Activated T-helper 17 cell treated with anti-CD3 and anti-CD28 coated beads, Interleukin-2, amount 50 U/mL, for 72 hours (primary cell): ENCODE measurements at regions not wholly inside any gene's neighbourhood (a gene's known extent, or its start where the extent isn't known, plus 50 kb on each side); places are given as distances from the start of the nearest gene placed in this dataset.
"Not testable (repeated sequence)": the region's sequence is repeated elsewhere in the genome, so short reads cannot be mapped to it uniquely, and the experiment has no call there.

Experiments used
- ATAC-seq: fragments of 150-1000 bp; cut with Tn5 transposase; replicated peaks from 2 replicates; pipeline ENCODE4 v1.10.0; 2021; ENCODE audit warnings: mild to moderate bottlenecking, moderate library complexity
- H3K27ac Mint-ChIP-seq: one replicate; pipeline ENCODE4 v1.8.0; 2022; ENCODE audit warnings: mixed read lengths
- H3K27me3 Mint-ChIP-seq: one replicate; pipeline ENCODE4 v1.8.0; 2022; ENCODE audit warnings: mixed read lengths
- H3K36me3 Mint-ChIP-seq: one replicate; pipeline ENCODE4 v1.8.0; 2022; ENCODE audit warnings: low read depth, mild to moderate bottlenecking, mixed read lengths
- H3K4me1 Mint-ChIP-seq: one replicate; pipeline ENCODE4 v1.8.0; 2022; ENCODE audit warnings: mixed read lengths
- H3K4me3 Mint-ChIP-seq: one replicate; pipeline ENCODE4 v1.8.0; 2022; ENCODE audit warnings: mild to moderate bottlenecking, mixed read lengths
- H3K9me3 Mint-ChIP-seq: one replicate; pipeline ENCODE4 v1.8.0; 2022; ENCODE audit warnings: mixed read lengths

GRCh38 chr1:110260194-110260593 is 50.1 kb downstream of the KCNC4 start:
- H3K4me1 Mint-ChIP-seq: no peaks in the 10 kb centered on the region
- no peak overlapping the region for H3K27ac Mint-ChIP-seq
- peaks cover 4% of the 10 kb centered on the region for H3K27me3 Mint-ChIP-seq
- H3K4me3 Mint-ChIP-seq: no peak overlapping the region
- no peaks in the 10 kb centered on the region for H3K9me3 Mint-ChIP-seq
- ATAC-seq: no peak
- no peaks in the 10 kb centered on the region for H3K36me3 Mint-ChIP-seq

GRCh38 chr1:110262296-110262695 is 52.2 kb downstream of the KCNC4 start:
- Mint-ChIP-seq H3K27me3 (peaks cover 9% of the 10 kb centered on the region), H3K27ac (no peak overlapping the region), H3K36me3 (no peaks in the 10 kb centered on the region), H3K4me3 (no peak overlapping the region), H3K4me1 (no peaks in the 10 kb centered on the region), H3K9me3 (no peaks in the 10 kb centered on the region)
- no peak for ATAC-seq

GRCh38 chr1:110262846-110263631 is 52.9 kb downstream of the KCNC4 start:
- no peaks in the 10 kb centered on the region for H3K4me1 Mint-ChIP-seq
- no peaks in the 10 kb centered on the region for H3K36me3 Mint-ChIP-seq
- H3K9me3 Mint-ChIP-seq: no peaks in the 10 kb centered on the region
- H3K27ac Mint-ChIP-seq: no peak overlapping the region
- peaks cover 9% of the 10 kb centered on the region for H3K27me3 Mint-ChIP-seq
- peak; percentile 71 for ATAC-seq
- no peak overlapping the region for H3K4me3 Mint-ChIP-seq

- ATAC-seq: no peak
- no peaks in the 10 kb centered on the region for H3K9me3 Mint-ChIP-seq
- peaks cover 12% of the 10 kb centered on the region for H3K27me3 Mint-ChIP-seq
Observed at GRCh38 chr1:110264430-110264829, 54.3 kb downstream of the KCNC4 start.

GRCh38 chr1:110265186-110265585 is 55.1 kb downstream of the KCNC4 start:
- Mint-ChIP-seq H3K27me3 (peaks cover 12% of the 10 kb centered on the region), H3K27ac (no peak overlapping the region), H3K4me3 (no peak overlapping the region), H3K4me1 (no peaks in the 10 kb centered on the region), H3K36me3 (no peaks in the 10 kb centered on the region), H3K9me3 (no peaks in the 10 kb centered on the region)
- no peak for ATAC-seq

More at GRCh38 chr1:110264430-110264829, 54.3 kb downstream of the KCNC4 start:
- H3K4me3 Mint-ChIP-seq: no peak overlapping the region
- no peaks in the 10 kb centered on the region for H3K4me1 Mint-ChIP-seq
- H3K27ac Mint-ChIP-seq: no peak overlapping the region
- no peaks in the 10 kb centered on the region for H3K36me3 Mint-ChIP-seq

- no peak for ATAC-seq
- Mint-ChIP-seq H3K36me3 (no peaks in the 10 kb centered on the region), H3K9me3 (no peaks in the 10 kb centered on the region), H3K27me3 (peaks cover 12% of the 10 kb centered on the region), H3K4me3 (no peak overlapping the region), H3K4me1 (no peaks in the 10 kb centered on the region), H3K27ac (no peak overlapping the region)
Observed at GRCh38 chr1:110266834-110267233, 56.7 kb downstream of the KCNC4 start.

- peaks cover 13% of the 10 kb centered on the region for H3K27me3 Mint-ChIP-seq
- no peaks in the 10 kb centered on the region for H3K4me1 Mint-ChIP-seq
- no peaks in the 10 kb centered on the region for H3K9me3 Mint-ChIP-seq
- H3K27ac Mint-ChIP-seq: no peak overlapping the region
- no peak for ATAC-seq
- H3K4me3 Mint-ChIP-seq: no peak overlapping the region
- H3K36me3 Mint-ChIP-seq: no peaks in the 10 kb centered on the region
Observed at GRCh38 chr1:110267260-110267659, 57.1 kb downstream of the KCNC4 start.

GRCh38 chr1:110272045-110272444 is 61.9 kb downstream of the KCNC4 start:
- Mint-ChIP-seq H3K27ac (no peak overlapping the region), H3K27me3 (peaks cover 7% of the 10 kb centered on the region), H3K4me1 (no peaks in the 10 kb centered on the region), H3K4me3 (no peak overlapping the region), H3K9me3 (no peaks in the 10 kb centered on the region), H3K36me3 (no peaks in the 10 kb centered on the region)
- no peak for ATAC-seq

GRCh38 chr1:110273832-110274231 is 63.7 kb downstream of the KCNC4 start:
- H3K4me1 Mint-ChIP-seq, ATAC-seq, H3K36me3 Mint-ChIP-seq, H3K9me3 Mint-ChIP-seq, H3K4me3 Mint-ChIP-seq, H3K27ac Mint-ChIP-seq, H3K27me3 Mint-ChIP-seq: not testable (repeated sequence)

GRCh38 chr1:110280126-110280525 is 59.1 kb upstream of the RBM15 start:
- no peaks in the 10 kb centered on the region for H3K36me3 Mint-ChIP-seq
- no peak overlapping the region for H3K4me3 Mint-ChIP-seq
- no peak overlapping the region for H3K27ac Mint-ChIP-seq
- H3K27me3 Mint-ChIP-seq: peaks cover 2% of the 10 kb centered on the region
- ATAC-seq: no peak
- no peaks in the 10 kb centered on the region for H3K4me1 Mint-ChIP-seq
- no peaks in the 10 kb centered on the region for H3K9me3 Mint-ChIP-seq

- no peaks in the 10 kb centered on the region for H3K9me3 Mint-ChIP-seq
- ATAC-seq: no peak
- H3K4me3 Mint-ChIP-seq: no peak overlapping the region
- H3K4me1 Mint-ChIP-seq: no peaks in the 10 kb centered on the region
- H3K27ac Mint-ChIP-seq: no peak overlapping the region
- no peaks in the 10 kb centered on the region for H3K36me3 Mint-ChIP-seq
- H3K27me3 Mint-ChIP-seq: peaks cover 2% of the 10 kb centered on the region
Observed at GRCh38 chr1:110280804-110281203, 58.4 kb upstream of the RBM15 start.

GRCh38 chr1:110281363-110282290 is 57.5 kb upstream of the RBM15 start:
- no peak for ATAC-seq
- no peak overlapping the region for H3K4me3 Mint-ChIP-seq
- no peak overlapping the region for H3K27ac Mint-ChIP-seq
- H3K36me3 Mint-ChIP-seq: no peaks in the 10 kb centered on the region
- H3K27me3 Mint-ChIP-seq: peaks cover 2% of the 10 kb centered on the region
- H3K4me1 Mint-ChIP-seq: no peaks in the 10 kb centered on the region
- H3K9me3 Mint-ChIP-seq: no peaks in the 10 kb centered on the region

- Mint-ChIP-seq H3K4me1 (no peaks in the 10 kb centered on the region), H3K4me3 (no peak overlapping the region), H3K36me3 (no peaks in the 10 kb centered on the region), H3K27ac (no peak overlapping the region), H3K27me3 (peaks cover 2% of the 10 kb centered on the region), H3K9me3 (no peaks in the 10 kb centered on the region)
- ATAC-seq: no peak
Observed at GRCh38 chr1:110282395-110282794, 56.8 kb upstream of the RBM15 start.

- Mint-ChIP-seq H3K4me3 (no peak overlapping the region), H3K27ac (no peak overlapping the region), H3K36me3 (no peaks in the 10 kb centered on the region), H3K27me3 (peaks cover 2% of the 10 kb centered on the region), H3K9me3 (no peaks in the 10 kb centered on the region), H3K4me1 (no peaks in the 10 kb centered on the region)
- peak; percentile 38 for ATAC-seq
Observed at GRCh38 chr1:110283677-110284076, 55.5 kb upstream of the RBM15 start.

GRCh38 chr1:110285316-110285715 is 53.9 kb upstream of the RBM15 start:
- Mint-ChIP-seq H3K27me3 (no peaks in the 10 kb centered on the region), H3K4me1 (no peaks in the 10 kb centered on the region), H3K9me3 (no peaks in the 10 kb centered on the region), H3K4me3 (no peak overlapping the region), H3K36me3 (no peaks in the 10 kb centered on the region), H3K27ac (no peak overlapping the region)
- no peak for ATAC-seq
